ENCODE measurements at regions not wholly inside any gene's neighbourhood (a gene's known extent, or its start where the extent isn't known, plus 50 kb on each side); places are given as distances from the start of the nearest gene placed in this dataset.

DNA sequence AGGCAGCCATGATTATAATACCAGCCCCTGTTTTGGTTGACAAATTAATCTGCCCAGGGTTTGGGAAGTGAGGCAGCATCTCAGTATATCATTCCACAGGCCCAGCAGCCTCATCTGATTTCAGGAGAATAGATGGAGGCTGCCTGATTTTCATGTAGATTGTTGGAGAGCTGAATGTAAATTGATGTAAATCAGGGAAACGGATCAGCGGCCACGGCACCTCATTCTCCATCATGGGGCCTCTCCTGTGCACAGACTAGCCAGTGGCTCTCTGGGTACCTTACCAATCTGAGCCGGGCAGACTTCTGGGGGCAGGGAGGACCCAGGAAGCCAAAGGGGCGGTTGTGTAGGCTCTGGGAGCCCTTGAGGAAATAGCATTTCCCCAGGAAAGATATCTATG is 63.7 kb upstream of the GSC start:
- no peak for TF ChIP-seq ATF7 (IDR thresholded peaks at IDR 0.05; ENCODE audit: low read depth)
- no peak for TF ChIP-seq MTA2 (IDR thresholded peaks at IDR 0.05; ENCODE audit: low read depth)
- TF ChIP-seq, protein P1, sequence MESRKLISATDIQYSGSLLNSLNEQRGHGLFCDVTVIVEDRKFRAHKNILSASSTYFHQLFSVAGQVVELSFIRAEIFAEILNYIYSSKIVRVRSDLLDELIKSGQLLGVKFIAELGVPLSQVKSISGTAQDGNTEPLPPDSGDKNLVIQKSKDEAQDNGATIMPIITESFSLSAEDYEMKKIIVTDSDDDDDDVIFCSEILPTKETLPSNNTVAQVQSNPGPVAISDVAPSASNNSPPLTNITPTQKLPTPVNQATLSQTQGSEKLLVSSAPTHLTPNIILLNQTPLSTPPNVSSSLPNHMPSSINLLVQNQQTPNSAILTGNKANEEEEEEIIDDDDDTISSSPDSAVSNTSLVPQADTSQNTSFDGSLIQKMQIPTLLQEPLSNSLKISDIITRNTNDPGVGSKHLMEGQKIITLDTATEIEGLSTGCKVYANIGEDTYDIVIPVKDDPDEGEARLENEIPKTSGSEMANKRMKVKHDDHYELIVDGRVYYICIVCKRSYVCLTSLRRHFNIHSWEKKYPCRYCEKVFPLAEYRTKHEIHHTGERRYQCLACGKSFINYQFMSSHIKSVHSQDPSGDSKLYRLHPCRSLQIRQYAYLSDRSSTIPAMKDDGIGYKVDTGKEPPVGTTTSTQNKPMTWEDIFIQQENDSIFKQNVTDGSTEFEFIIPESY (IDR thresholded peaks at IDR 0.05): no peak
- TF ChIP-seq RAD51 (IDR thresholded peaks at IDR 0.05): no peak
- TF ChIP-seq, protein P2, sequence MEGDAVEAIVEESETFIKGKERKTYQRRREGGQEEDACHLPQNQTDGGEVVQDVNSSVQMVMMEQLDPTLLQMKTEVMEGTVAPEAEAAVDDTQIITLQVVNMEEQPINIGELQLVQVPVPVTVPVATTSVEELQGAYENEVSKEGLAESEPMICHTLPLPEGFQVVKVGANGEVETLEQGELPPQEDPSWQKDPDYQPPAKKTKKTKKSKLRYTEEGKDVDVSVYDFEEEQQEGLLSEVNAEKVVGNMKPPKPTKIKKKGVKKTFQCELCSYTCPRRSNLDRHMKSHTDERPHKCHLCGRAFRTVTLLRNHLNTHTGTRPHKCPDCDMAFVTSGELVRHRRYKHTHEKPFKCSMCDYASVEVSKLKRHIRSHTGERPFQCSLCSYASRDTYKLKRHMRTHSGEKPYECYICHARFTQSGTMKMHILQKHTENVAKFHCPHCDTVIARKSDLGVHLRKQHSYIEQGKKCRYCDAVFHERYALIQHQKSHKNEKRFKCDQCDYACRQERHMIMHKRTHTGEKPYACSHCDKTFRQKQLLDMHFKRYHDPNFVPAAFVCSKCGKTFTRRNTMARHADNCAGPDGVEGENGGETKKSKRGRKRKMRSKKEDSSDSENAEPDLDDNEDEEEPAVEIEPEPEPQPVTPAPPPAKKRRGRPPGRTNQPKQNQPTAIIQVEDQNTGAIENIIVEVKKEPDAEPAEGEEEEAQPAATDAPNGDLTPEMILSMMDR (IDR thresholded peaks at IDR 0.05 in 2 of 3, conservative IDR thresholded peaks at IDR 0.05 in 1 of 3; ENCODE audit: control insufficient read depth in 2 of 3, extremely low read depth in 1 of 3, insufficient read depth in 1 of 3, low read depth in 3 of 3, low read length in 3 of 3): no peak
- TF ChIP-seq, protein P3, sequence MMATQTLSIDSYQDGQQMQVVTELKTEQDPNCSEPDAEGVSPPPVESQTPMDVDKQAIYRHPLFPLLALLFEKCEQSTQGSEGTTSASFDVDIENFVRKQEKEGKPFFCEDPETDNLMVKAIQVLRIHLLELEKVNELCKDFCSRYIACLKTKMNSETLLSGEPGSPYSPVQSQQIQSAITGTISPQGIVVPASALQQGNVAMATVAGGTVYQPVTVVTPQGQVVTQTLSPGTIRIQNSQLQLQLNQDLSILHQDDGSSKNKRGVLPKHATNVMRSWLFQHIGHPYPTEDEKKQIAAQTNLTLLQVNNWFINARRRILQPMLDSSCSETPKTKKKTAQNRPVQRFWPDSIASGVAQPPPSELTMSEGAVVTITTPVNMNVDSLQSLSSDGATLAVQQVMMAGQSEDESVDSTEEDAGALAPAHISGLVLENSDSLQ (IDR thresholded peaks at IDR 0.05): no peak
- TF ChIP-seq POLR2A (IDR thresholded peaks at IDR 0.05; ENCODE audit: low read depth, low read length): no peak
- TF ChIP-seq BACH1 (IDR thresholded peaks at IDR 0.05; ENCODE audit: borderline replicate concordance): no peak
- TF ChIP-seq, protein P4, sequence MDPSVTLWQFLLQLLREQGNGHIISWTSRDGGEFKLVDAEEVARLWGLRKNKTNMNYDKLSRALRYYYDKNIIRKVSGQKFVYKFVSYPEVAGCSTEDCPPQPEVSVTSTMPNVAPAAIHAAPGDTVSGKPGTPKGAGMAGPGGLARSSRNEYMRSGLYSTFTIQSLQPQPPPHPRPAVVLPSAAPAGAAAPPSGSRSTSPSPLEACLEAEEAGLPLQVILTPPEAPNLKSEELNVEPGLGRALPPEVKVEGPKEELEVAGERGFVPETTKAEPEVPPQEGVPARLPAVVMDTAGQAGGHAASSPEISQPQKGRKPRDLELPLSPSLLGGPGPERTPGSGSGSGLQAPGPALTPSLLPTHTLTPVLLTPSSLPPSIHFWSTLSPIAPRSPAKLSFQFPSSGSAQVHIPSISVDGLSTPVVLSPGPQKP (IDR thresholded peaks at IDR 0.05; ENCODE audit: low read depth, low read length): no peak
- TF ChIP-seq KDM1A (IDR thresholded peaks at IDR 0.05; ENCODE audit: borderline replicate concordance): no peak
- no peak for TF ChIP-seq ZZZ3 (IDR thresholded peaks at IDR 0.05; ENCODE audit: control insufficient read depth, insufficient read length, low read depth)

All from GM12878 (cell line).